Hematopoietic multipotent progenitor cell treated with erythropoietin and hydrocortisone succinate and interleukin-3 and kit ligand, for 15 days (in vitro differentiated cells): ENCODE measurements at regions not wholly inside any gene's neighbourhood (a gene's known extent, or its start where the extent isn't known, plus 50 kb on each side); places are given as distances from the start of the nearest gene placed in this dataset.

Experiments
- DNase-seq: peaks from one replicate; pipeline ENCODE4 v3.0.0-alpha.2; 2015; ENCODE audit warnings: low spot score

- DNase-seq, result no peak
Observed at GRCh38 chr5:124377386-124377785, 369.1 kb downstream of the ZNF608 start.

- no peak for DNase-seq
Observed at GRCh38 chr5:124373883-124374282, 372.6 kb downstream of the ZNF608 start.

- no peak for DNase-seq
Observed at GRCh38 chr5:124372457-124372856, 374.0 kb downstream of the ZNF608 start.

GRCh38 chr5:124371111-124371706 is 375.2 kb downstream of the ZNF608 start:
- no peak for DNase-seq

GRCh38 chr5:124370601-124371000 is 375.8 kb downstream of the ZNF608 start:
- DNase-seq, result no peak

- no peak for DNase-seq
Observed at GRCh38 chr5:124365361-124365801, 381.1 kb downstream of the ZNF608 start.

- no peak for DNase-seq
Observed at GRCh38 chr5:124355928-124356327, 390.5 kb downstream of the ZNF608 start.

- DNase-seq, result no peak
Observed at GRCh38 chr5:124353016-124353415, 393.4 kb downstream of the ZNF608 start.

GRCh38 chr5:124352312-124352711 is 394.1 kb downstream of the ZNF608 start:
- no peak for DNase-seq

GRCh38 chr5:124349931-124350330 is 396.5 kb downstream of the ZNF608 start:
- DNase-seq, result no peak

- DNase-seq, result no peak
Observed at GRCh38 chr5:124343451-124343867, 403.0 kb downstream of the ZNF608 start.

- DNase-seq, result no peak
Observed at GRCh38 chr5:124342986-124343385, 403.5 kb downstream of the ZNF608 start.

GRCh38 chr5:124342584-124342983 is 403.9 kb downstream of the ZNF608 start:
- DNase-seq, result no peak

GRCh38 chr5:124342027-124342471 is 404.4 kb downstream of the ZNF608 start:
- DNase-seq, result no peak

GRCh38 chr5:124341066-124341858 is 405.2 kb downstream of the ZNF608 start:
- DNase-seq, result no peak

GRCh38 chr5:124337996-124338395 is 408.4 kb downstream of the ZNF608 start:
- DNase-seq, result no peak

GRCh38 chr5:124333298-124333979 is 413.0 kb downstream of the ZNF608 start:
- DNase-seq, result no peak

GRCh38 chr5:124332273-124332672 is 414.2 kb downstream of the ZNF608 start:
- no peak for DNase-seq

- no peak for DNase-seq
Observed at GRCh38 chr5:124330595-124331220, 415.7 kb downstream of the ZNF608 start.

GRCh38 chr5:124328201-124328600 is 418.2 kb downstream of the ZNF608 start:
- no peak for DNase-seq

GRCh38 chr5:124318661-124319060 is 427.8 kb downstream of the ZNF608 start:
- DNase-seq, result no peak

- no peak for DNase-seq
Observed at GRCh38 chr5:124317451-124317850, 429.0 kb downstream of the ZNF608 start.
